ENCODE measurements at regions not wholly inside any gene's neighbourhood (a gene's known extent, or its start where the extent isn't known, plus 50 kb on each side); places are given as distances from the start of the nearest gene placed in this dataset.

GRCh38 chr2:57669570-57669969 is 377.0 kb upstream of the VRK2 start:
- H3K27me3 Mint-ChIP-seq (ENCODE audit: unreplicated experiment) = peaks cover 2% of the 10 kb centered on the region
- no peak overlapping the region for H3K4me3 Mint-ChIP-seq (ENCODE audit: unreplicated experiment)
- no peak overlapping the region for H3K27ac Mint-ChIP-seq (ENCODE audit: unreplicated experiment)
- peaks cover 13% of the 10 kb centered on the region for H3K4me1 Mint-ChIP-seq (ENCODE audit: unreplicated experiment)
- DNase-seq (ENCODE audit: extremely low spot score, unreplicated experiment) = no peak
- TF ChIP-seq, protein P1, sequence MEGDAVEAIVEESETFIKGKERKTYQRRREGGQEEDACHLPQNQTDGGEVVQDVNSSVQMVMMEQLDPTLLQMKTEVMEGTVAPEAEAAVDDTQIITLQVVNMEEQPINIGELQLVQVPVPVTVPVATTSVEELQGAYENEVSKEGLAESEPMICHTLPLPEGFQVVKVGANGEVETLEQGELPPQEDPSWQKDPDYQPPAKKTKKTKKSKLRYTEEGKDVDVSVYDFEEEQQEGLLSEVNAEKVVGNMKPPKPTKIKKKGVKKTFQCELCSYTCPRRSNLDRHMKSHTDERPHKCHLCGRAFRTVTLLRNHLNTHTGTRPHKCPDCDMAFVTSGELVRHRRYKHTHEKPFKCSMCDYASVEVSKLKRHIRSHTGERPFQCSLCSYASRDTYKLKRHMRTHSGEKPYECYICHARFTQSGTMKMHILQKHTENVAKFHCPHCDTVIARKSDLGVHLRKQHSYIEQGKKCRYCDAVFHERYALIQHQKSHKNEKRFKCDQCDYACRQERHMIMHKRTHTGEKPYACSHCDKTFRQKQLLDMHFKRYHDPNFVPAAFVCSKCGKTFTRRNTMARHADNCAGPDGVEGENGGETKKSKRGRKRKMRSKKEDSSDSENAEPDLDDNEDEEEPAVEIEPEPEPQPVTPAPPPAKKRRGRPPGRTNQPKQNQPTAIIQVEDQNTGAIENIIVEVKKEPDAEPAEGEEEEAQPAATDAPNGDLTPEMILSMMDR (IDR thresholded peaks at IDR 0.05) = no peak
- no peaks in the 10 kb centered on the region for H3K36me3 Mint-ChIP-seq (ENCODE audit: unreplicated experiment)
- H3K9me3 Mint-ChIP-seq (ENCODE audit: unreplicated experiment) = no peaks in the 10 kb centered on the region

DNA sequence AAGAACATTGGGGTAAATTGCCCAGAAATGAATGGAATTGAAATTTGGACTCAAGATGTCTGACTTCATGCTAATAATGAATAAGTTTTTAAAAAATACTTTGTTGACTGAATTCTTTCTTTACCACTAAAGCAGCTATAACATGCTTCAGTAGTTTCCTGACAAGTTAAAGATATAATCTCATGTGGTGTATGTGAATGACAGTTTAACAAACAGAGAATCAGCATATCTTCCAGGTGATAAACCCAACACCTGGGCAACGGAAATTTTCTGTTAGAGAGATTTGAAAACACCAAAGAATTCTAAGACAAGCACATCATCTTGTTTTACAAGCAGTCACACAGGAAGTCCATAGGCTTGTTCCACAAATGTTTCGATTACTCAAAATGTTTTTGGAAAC is 372.6 kb upstream of the VRK2 start:
- TF ChIP-seq, protein P1 (IDR thresholded peaks at IDR 0.05) = no peak
- DNase-seq (ENCODE audit: extremely low spot score, unreplicated experiment) = no peak
- Mint-ChIP-seq H3K4me3 (ENCODE audit: unreplicated experiment) (no peak overlapping the region), H3K27me3 (ENCODE audit: unreplicated experiment) (peaks cover 2% of the 10 kb centered on the region), H3K27ac (ENCODE audit: unreplicated experiment) (no peak overlapping the region), H3K9me3 (ENCODE audit: unreplicated experiment) (no peaks in the 10 kb centered on the region), H3K4me1 (ENCODE audit: unreplicated experiment) (peaks cover 18% of the 10 kb centered on the region), H3K36me3 (ENCODE audit: unreplicated experiment) (no peaks in the 10 kb centered on the region)

DNA sequence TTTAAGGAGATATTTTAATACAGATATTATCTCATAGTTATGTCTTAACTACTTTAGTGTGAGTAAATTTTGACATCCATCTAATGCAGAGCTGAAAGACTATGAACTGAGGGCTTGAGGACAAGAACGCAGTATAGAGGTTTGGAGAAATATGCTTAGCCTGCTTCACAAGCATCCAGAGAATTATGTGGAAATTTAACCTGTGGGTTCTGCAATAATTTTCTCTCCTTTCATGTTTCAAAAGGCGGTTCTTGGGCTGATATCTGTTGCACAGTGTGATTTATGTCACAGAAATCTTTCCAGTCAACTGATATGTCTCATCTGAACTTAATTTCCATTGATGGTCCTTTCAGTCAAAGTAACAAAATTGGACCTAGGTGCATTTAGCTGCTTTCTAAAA is 371.9 kb upstream of the VRK2 start:
- TF ChIP-seq, protein P1 (IDR thresholded peaks at IDR 0.05) = no peak
- peaks cover 2% of the 10 kb centered on the region for H3K27me3 Mint-ChIP-seq (ENCODE audit: unreplicated experiment)
- H3K9me3 Mint-ChIP-seq (ENCODE audit: unreplicated experiment) = no peaks in the 10 kb centered on the region
- H3K4me1 Mint-ChIP-seq (ENCODE audit: unreplicated experiment) = peaks cover 18% of the 10 kb centered on the region
- no peaks in the 10 kb centered on the region for H3K36me3 Mint-ChIP-seq (ENCODE audit: unreplicated experiment)
- DNase-seq (ENCODE audit: extremely low spot score, unreplicated experiment) = no peak
- H3K4me3 Mint-ChIP-seq (ENCODE audit: unreplicated experiment) = no peak overlapping the region
- H3K27ac Mint-ChIP-seq (ENCODE audit: unreplicated experiment) = no peak overlapping the region

- no peak for DNase-seq (ENCODE audit: extremely low spot score, unreplicated experiment)
- Mint-ChIP-seq H3K4me1 (ENCODE audit: unreplicated experiment) (peaks cover 13% of the 10 kb centered on the region), H3K9me3 (ENCODE audit: unreplicated experiment) (no peaks in the 10 kb centered on the region), H3K27ac (ENCODE audit: unreplicated experiment) (no peak overlapping the region), H3K27me3 (ENCODE audit: unreplicated experiment) (peaks cover 2% of the 10 kb centered on the region), H3K36me3 (ENCODE audit: unreplicated experiment) (no peaks in the 10 kb centered on the region), H3K4me3 (ENCODE audit: unreplicated experiment) (no peak overlapping the region)
- TF ChIP-seq, protein P1 (IDR thresholded peaks at IDR 0.05) = no peak
Measured at GRCh38 chr2:57677296-57677695, 369.3 kb upstream of the VRK2 start.

GRCh38 chr2:57681650-57682049 is 365.0 kb upstream of the VRK2 start:
- Mint-ChIP-seq H3K4me3 (ENCODE audit: unreplicated experiment) (no peak overlapping the region), H3K27ac (ENCODE audit: unreplicated experiment) (peak overlapping the region; percentile 4), H3K27me3 (ENCODE audit: unreplicated experiment) (no peaks in the 10 kb centered on the region), H3K4me1 (ENCODE audit: unreplicated experiment) (peaks cover 6% of the 10 kb centered on the region), H3K9me3 (ENCODE audit: unreplicated experiment) (peaks cover 4% of the 10 kb centered on the region), H3K36me3 (ENCODE audit: unreplicated experiment) (peaks cover 2% of the 10 kb centered on the region)
- DNase-seq (ENCODE audit: extremely low spot score, unreplicated experiment) = no peak
- TF ChIP-seq, protein P1 (IDR thresholded peaks at IDR 0.05) = no peak
